ENCODE measurements at regions not wholly inside any gene's neighbourhood (a gene's known extent, or its start where the extent isn't known, plus 50 kb on each side); places are given as distances from the start of the nearest gene placed in this dataset.

DNA sequence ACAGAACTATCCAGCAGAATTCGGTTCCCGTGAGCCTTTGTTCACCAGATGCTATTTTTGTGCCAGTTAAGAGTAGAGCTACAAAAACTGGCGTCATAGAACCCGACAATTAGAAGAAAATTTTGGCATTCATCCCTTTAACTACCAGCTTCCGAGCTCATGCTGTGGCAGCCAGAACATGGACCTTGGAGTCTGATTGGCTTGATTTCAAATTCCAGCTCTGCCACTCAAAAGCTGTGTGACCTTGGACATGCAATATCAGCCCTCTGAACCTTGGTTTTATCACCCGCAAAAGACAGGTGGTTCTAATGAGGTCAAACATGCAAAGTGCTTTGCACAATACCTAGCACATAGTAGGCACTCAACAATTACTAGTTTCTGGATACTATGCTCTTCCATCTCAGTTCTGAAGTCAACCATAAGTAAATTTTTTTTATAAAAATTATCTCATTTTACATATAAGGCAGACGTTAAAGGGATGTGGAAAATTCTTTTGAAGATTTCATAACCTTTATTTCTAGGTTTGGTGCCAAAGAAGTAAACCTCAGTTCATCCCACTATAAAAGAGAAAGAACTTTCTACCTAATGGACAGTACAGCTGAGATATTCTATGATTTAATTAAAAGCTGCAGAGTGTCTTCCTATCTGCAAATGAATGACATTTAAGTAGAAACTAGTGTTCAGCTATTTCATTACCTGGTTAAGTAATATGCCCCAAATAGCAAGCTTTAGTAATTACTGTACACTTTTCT is 331.5 kb downstream of the HAPSTR1 start:
- no peak for TF ChIP-seq ESRRG (CRISPR knock-in tag; IDR thresholded peaks at IDR 0.05)
- TF ChIP-seq ZNF8 (CRISPR knock-in tag; IDR thresholded peaks at IDR 0.05), result no peak
- TF ChIP-seq, protein P1, sequence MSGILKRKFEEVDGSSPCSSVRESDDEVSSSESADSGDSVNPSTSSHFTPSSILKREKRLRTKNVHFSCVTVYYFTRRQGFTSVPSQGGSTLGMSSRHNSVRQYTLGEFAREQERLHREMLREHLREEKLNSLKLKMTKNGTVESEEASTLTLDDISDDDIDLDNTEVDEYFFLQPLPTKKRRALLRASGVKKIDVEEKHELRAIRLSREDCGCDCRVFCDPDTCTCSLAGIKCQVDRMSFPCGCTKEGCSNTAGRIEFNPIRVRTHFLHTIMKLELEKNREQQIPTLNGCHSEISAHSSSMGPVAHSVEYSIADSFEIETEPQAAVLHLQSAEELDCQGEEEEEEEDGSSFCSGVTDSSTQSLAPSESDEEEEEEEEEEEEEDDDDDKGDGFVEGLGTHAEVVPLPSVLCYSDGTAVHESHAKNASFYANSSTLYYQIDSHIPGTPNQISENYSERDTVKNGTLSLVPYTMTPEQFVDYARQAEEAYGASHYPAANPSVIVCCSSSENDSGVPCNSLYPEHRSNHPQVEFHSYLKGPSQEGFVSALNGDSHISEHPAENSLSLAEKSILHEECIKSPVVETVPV (CRISPR knock-in tag; IDR thresholded peaks at IDR 0.05), result no peak
- no peak for TF ChIP-seq SNAI2 (CRISPR knock-in tag; IDR thresholded peaks at IDR 0.05)
- TF ChIP-seq, protein P2, sequence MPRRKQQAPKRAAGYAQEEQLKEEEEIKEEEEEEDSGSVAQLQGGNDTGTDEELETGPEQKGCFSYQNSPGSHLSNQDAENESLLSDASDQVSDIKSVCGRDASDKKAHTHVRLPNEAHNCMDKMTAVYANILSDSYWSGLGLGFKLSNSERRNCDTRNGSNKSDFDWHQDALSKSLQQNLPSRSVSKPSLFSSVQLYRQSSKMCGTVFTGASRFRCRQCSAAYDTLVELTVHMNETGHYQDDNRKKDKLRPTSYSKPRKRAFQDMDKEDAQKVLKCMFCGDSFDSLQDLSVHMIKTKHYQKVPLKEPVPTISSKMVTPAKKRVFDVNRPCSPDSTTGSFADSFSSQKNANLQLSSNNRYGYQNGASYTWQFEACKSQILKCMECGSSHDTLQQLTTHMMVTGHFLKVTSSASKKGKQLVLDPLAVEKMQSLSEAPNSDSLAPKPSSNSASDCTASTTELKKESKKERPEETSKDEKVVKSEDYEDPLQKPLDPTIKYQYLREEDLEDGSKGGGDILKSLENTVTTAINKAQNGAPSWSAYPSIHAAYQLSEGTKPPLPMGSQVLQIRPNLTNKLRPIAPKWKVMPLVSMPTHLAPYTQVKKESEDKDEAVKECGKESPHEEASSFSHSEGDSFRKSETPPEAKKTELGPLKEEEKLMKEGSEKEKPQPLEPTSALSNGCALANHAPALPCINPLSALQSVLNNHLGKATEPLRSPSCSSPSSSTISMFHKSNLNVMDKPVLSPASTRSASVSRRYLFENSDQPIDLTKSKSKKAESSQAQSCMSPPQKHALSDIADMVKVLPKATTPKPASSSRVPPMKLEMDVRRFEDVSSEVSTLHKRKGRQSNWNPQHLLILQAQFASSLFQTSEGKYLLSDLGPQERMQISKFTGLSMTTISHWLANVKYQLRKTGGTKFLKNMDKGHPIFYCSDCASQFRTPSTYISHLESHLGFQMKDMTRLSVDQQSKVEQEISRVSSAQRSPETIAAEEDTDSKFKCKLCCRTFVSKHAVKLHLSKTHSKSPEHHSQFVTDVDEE (CRISPR knock-in tag; IDR thresholded peaks at IDR 0.05), result no peak
- no peak for TF ChIP-seq OSR1 (CRISPR knock-in tag; IDR thresholded peaks at IDR 0.05)
- no peak for TF ChIP-seq TCF4 (CRISPR knock-in tag; IDR thresholded peaks at IDR 0.05; ENCODE audit: borderline replicate concordance)
- TF ChIP-seq ZFP30 (CRISPR knock-in tag; IDR thresholded peaks at IDR 0.05), result no peak
- TF ChIP-seq ZNF565 (CRISPR knock-in tag; conservative IDR thresholded peaks at IDR 0.05; ENCODE audit: low read depth), result no peak
- no peak for TF ChIP-seq TOX (CRISPR knock-in tag; IDR thresholded peaks at IDR 0.05; ENCODE audit: borderline replicate concordance)
- TF ChIP-seq PPARA (CRISPR knock-in tag; IDR thresholded peaks at IDR 0.05; ENCODE audit: borderline replicate concordance), result no peak
- TF ChIP-seq, protein P3, sequence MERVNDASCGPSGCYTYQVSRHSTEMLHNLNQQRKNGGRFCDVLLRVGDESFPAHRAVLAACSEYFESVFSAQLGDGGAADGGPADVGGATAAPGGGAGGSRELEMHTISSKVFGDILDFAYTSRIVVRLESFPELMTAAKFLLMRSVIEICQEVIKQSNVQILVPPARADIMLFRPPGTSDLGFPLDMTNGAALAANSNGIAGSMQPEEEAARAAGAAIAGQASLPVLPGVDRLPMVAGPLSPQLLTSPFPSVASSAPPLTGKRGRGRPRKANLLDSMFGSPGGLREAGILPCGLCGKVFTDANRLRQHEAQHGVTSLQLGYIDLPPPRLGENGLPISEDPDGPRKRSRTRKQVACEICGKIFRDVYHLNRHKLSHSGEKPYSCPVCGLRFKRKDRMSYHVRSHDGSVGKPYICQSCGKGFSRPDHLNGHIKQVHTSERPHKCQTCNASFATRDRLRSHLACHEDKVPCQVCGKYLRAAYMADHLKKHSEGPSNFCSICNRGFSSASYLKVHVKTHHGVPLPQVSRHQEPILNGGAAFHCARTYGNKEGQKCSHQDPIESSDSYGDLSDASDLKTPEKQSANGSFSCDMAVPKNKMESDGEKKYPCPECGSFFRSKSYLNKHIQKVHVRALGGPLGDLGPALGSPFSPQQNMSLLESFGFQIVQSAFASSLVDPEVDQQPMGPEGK (CRISPR knock-in tag; IDR thresholded peaks at IDR 0.05; ENCODE audit: borderline replicate concordance), result no peak
- TF ChIP-seq, protein P4, sequence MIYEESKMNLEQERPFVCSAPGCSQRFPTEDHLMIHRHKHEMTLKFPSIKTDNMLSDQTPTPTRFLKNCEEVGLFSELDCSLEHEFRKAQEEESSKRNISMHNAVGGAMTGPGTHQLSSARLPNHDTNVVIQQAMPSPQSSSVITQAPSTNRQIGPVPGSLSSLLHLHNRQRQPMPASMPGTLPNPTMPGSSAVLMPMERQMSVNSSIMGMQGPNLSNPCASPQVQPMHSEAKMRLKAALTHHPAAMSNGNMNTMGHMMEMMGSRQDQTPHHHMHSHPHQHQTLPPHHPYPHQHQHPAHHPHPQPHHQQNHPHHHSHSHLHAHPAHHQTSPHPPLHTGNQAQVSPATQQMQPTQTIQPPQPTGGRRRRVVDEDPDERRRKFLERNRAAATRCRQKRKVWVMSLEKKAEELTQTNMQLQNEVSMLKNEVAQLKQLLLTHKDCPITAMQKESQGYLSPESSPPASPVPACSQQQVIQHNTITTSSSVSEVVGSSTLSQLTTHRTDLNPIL (CRISPR knock-in tag; IDR thresholded peaks at IDR 0.05; ENCODE audit: low read depth), result no peak
- no peak for TF ChIP-seq CSDC2 (CRISPR knock-in tag; IDR thresholded peaks at IDR 0.05)
- TF ChIP-seq, protein P5, sequence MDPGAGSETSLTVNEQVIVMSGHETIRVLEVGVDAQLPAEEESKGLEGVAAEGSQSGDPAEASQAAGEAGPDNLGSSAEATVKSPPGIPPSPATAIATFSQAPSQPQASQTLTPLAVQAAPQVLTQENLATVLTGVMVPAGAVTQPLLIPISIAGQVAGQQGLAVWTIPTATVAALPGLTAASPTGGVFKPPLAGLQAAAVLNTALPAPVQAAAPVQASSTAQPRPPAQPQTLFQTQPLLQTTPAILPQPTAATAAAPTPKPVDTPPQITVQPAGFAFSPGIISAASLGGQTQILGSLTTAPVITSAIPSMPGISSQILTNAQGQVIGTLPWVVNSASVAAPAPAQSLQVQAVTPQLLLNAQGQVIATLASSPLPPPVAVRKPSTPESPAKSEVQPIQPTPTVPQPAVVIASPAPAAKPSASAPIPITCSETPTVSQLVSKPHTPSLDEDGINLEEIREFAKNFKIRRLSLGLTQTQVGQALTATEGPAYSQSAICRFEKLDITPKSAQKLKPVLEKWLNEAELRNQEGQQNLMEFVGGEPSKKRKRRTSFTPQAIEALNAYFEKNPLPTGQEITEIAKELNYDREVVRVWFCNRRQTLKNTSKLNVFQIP (CRISPR knock-in tag; IDR thresholded peaks at IDR 0.05; ENCODE audit: borderline replicate concordance, low read depth), result no peak
- TF ChIP-seq ARNTL (CRISPR knock-in tag; IDR thresholded peaks at IDR 0.05; ENCODE audit: borderline replicate concordance, low read depth), result no peak
- TF ChIP-seq RARB (CRISPR knock-in tag; IDR thresholded peaks at IDR 0.05), result no peak
- ATAC-seq, result no peak

DNA sequence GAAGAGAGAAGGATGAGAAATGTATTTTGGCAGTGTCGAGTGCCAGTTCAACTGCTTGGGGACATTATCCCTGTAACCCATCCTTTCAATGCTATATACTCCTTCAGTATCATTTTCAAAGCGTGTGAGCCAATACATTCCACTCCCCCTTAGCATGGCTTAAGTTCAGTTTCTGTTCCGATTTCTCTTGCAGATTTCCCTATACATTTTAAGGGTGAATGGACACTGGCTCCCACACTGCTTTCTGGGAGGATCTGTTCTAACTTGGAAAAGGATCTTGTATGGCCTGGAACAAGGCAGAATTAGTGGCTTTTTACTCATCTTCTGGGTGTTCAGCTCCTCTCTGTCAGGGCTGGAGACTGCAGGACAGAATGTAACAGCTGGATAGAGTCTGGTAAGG is 333.8 kb downstream of the HAPSTR1 start:
- TF ChIP-seq ZC3H10 (CRISPR knock-in tag; IDR thresholded peaks at IDR 0.05) (no peak), RARB (CRISPR knock-in tag; IDR thresholded peaks at IDR 0.05) (no peak), TCF4 (CRISPR knock-in tag; IDR thresholded peaks at IDR 0.05; ENCODE audit: borderline replicate concordance) (no peak), ZFP3 (CRISPR knock-in tag; IDR thresholded peaks at IDR 0.05) (no peak), TOX (CRISPR knock-in tag; IDR thresholded peaks at IDR 0.05; ENCODE audit: borderline replicate concordance) (no peak), CSDC2 (CRISPR knock-in tag; IDR thresholded peaks at IDR 0.05) (no peak), SNAI2 (CRISPR knock-in tag; IDR thresholded peaks at IDR 0.05) (no peak)
- TF ChIP-seq, protein P3 (CRISPR knock-in tag; IDR thresholded peaks at IDR 0.05; ENCODE audit: borderline replicate concordance), result no peak
- no peak for ATAC-seq

Measured in SK-N-SH treated with all-trans-retinoic acid at 6 μM for 48 hours (cell line).